GM19452 (cell line): ENCODE measurements at regions not wholly inside any gene's neighbourhood (a gene's known extent, or its start where the extent isn't known, plus 50 kb on each side); places are given as distances from the start of the nearest gene placed in this dataset.

Experiments
- ATAC-seq: cut with Tn5 transposase; IDR thresholded peaks from one replicate; pipeline ENCODE4 v1.9.1; 2021; ENCODE audit not compliant: unreplicated experiment

DNA sequence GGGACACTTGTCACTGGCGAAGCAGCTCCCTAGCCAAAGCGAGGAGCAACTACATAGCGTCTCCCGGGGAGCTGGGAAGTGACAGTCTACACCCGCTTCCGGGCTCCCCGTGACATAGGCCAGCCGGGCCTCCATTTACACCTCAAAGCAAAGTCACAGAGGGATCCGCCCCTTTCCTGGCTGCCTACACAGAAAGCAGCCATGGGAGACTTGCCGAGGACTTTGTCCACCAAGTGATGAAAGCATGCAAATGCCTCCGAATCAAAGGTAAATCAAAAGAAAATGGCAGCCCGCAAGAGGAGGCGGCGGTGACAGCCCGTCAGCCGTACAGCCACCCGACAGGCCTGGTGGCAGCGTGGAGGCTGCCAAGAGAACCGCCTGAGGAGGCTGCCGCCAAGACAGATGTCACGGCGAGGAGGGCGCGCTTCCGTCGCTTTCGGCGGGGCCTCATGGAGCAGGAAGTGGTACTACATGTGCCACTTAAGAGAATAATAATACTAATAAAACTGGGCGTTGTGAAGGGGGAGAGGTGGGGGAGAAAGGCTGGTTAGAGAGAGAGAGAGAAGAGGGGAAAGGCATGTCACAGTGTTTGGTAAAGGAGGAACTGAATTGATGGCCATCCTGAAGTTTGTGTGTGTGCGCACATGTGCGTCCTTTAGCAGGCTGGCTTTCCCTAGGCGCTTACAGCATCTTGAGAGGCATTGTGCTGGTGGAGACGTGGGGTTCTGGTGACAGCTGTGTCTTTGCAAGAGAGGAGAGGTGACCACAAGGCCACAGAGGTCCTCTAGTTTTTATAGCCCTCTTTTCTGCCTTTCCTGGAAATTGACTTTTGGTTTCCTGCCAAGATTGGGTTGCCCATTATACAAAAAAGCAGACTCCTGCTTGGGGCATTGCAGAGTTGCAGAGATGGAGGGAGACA, 661.7 kb downstream of the VRK1 start:
- no peak for ATAC-seq

DNA sequence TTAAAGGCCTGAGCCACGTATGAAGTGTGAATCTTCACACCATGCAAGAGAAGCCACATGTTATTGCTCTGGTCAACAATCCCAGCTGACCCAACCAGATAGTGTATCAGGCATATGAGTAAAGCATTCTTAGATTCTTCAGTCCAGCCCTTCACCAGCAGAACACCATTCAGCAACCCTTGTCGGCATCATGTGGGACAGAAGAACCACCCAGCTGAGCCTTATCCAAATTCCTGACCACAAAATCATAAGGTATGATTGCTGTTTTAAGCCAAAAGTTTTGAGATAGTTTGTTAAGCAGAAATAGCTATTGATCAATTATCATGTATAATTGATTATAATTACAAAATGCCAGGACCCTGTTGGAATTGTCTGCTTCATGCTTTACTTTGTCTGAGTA, 664.9 kb downstream of the VRK1 start:
- ATAC-seq = no peak

GRCh38 chr14:97468220-97468619, 671.0 kb downstream of the VRK1 start:
- no peak for ATAC-seq

- no peak for ATAC-seq
Measured at GRCh38 chr14:97477353-97477752, 680.2 kb downstream of the VRK1 start.

GRCh38 chr14:97485201-97485600, 688.0 kb downstream of the VRK1 start:
- no peak for ATAC-seq

GRCh38 chr14:97486601-97487120, 689.5 kb downstream of the VRK1 start:
- ATAC-seq = no peak

- ATAC-seq = no peak
Measured at GRCh38 chr14:97489750-97490149, 692.6 kb downstream of the VRK1 start.

- ATAC-seq = no peak
Measured at GRCh38 chr14:97490521-97491070, 693.4 kb downstream of the VRK1 start.

- no peak for ATAC-seq
Measured at GRCh38 chr14:97491697-97492096, 694.5 kb downstream of the VRK1 start.

DNA sequence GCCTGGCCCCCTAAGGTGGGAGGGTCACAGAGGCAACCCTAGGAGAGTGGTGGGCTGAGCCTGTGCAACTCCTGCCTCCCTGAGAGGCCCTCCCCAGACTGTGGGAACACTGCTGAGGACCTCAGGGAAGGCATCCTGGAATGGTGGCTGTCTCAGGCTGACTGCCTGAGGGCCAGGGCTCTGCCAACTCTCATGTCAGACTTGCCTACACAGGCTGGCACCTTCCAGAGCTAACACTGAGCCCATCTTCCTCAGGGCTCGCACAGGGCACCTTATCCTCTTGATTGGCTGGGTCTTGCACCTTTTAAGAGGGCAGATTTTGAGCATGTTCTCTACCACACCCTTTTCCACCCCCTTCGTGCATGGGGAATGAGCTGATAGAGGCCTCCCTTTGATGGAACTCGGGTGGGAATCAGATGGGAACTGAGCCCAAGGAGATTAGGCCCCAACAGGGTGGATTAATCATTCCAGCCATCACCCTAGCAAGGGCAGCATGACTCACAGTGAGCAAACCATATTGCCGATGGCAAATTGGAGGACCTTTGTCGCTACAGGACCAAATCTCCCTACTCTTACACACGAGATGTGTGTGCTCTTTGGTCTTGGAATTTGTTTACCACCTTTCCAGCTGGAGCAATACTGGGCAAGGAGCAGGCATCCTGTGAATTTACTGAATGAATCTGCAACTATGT, 702.8 kb downstream of the VRK1 start:
- no peak for ATAC-seq

DNA sequence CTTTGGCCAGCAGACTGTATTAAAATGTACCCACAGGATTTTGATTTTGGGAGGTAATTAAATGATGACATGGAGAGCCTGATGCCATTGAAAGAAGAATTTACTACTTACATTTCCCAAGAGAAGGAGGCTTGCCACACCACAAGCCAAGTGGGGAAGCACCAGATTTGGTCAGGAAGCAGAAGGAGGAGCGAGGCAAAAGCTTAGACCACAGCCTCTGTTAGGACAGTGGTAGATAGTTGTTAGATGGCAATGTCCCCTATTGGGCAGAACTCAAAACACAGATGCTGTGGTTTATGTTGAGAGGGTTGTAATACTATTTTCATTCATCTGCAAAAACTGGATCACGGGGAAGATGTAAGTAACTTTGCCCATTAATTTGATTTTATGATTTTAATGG, 709.4 kb downstream of the VRK1 start:
- ATAC-seq = no peak

GRCh38 chr14:97513891-97514290, 716.7 kb downstream of the VRK1 start:
- no peak for ATAC-seq

GRCh38 chr14:97517566-97518234, 720.5 kb downstream of the VRK1 start:
- ATAC-seq = no peak

GRCh38 chr14:97523936-97524335, 726.8 kb downstream of the VRK1 start:
- no peak for ATAC-seq

DNA sequence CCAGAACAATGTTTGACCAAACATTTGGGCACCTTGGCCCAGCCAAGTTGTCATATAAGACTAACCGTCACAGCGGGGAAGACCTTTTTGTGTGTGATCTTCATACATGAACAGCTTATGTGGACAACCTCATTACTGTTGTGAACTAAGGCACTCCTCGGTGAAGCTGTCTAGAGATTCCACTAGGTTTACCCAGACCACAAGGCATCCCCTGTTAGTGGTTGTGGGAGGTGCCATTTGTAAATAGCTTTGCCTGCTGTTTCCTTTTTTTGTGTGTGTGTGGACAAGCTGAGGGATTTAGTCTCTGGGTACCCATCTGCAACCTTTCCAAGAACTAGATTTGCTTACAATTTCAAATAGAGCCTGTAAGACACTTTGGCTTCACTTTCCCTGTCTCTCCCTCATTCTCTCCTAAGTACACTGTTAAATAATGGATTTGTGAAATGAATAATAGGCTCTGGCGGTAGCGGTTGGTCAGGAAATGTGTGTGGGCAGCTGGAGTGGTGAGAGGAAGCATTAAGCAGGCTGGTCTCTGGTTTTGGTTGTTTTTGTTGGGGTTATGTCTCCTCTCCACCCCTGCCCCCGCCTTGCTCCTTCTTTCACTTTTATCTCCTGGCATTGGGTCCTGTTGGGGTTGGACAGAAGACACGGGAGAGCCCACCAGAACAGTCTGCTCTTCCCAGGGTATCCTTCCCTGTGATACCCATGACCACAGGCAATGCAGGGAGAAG, 727.6 kb downstream of the VRK1 start:
- no peak for ATAC-seq

- ATAC-seq = no peak
Measured at GRCh38 chr14:97527993-97528392, 730.8 kb downstream of the VRK1 start.

GRCh38 chr14:97532052-97532451, 734.9 kb downstream of the VRK1 start:
- ATAC-seq = no peak

GRCh38 chr14:97536421-97536820, 739.2 kb downstream of the VRK1 start:
- no peak for ATAC-seq

- ATAC-seq = no peak
Measured at GRCh38 chr14:97538749-97539410, 741.7 kb downstream of the VRK1 start.

GRCh38 chr14:97539411-97539795, 742.2 kb downstream of the VRK1 start:
- ATAC-seq = no peak
